Choroid plexus epithelial cell (primary cell): ENCODE measurements at regions not wholly inside any gene's neighbourhood (a gene's known extent, or its start where the extent isn't known, plus 50 kb on each side); places are given as distances from the start of the nearest gene placed in this dataset.

Experiments
- DNase-seq: peaks from one replicate; pipeline ENCODE4 v3.0.0-alpha.2; 2010; ENCODE audit warnings: low read depth
- H3K4me3 ChIP-seq: 2 replicates; pipeline ENCODE4 v1.5.1; 2011; ENCODE audit warnings: low read depth, mild to moderate bottlenecking, control low read depth, low read length, moderate library complexity
- CTCF ChIP-seq: conservative IDR thresholded peaks from 2 replicates; pipeline ENCODE4 v1.5.1; 2011; ENCODE audit warnings: low read depth, mild to moderate bottlenecking, control low read depth, inconsistent platforms, low read length, moderate library complexity

- no peak for DNase-seq
- no peak overlapping the region for H3K4me3 ChIP-seq
- no peak for TF ChIP-seq CTCF
Observed at GRCh38 chr1:147824001-147824400, 63.6 kb upstream of the GJA5 start.

- DNase-seq, result no peak
- no peak for TF ChIP-seq CTCF
- H3K4me3 ChIP-seq, result no peak overlapping the region
Observed at GRCh38 chr1:147824798-147825197, 64.4 kb upstream of the GJA5 start.

- DNase-seq, result no peak
- H3K4me3 ChIP-seq, result no peak overlapping the region
- TF ChIP-seq CTCF, result no peak
Observed at GRCh38 chr1:147825586-147825985, 65.2 kb upstream of the GJA5 start.

DNA sequence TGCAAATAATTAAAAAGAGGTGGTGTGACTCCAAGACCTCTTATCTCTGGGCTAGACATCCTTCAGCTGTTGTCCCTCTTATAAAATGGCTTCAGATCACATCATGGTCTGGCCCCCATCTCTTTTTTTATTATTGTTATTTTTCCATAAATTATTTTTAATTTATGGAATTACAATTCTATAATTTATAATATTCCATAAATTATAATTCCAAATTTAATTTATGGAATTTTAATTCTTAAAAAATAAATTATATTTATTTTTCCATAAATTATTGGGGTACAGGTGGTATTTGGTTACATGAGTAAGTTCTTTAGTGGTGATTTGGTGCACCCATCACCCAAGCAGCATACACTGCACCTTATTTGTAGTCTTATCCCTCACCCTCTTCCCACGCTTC lies 65.9 kb upstream of the GJA5 start:
- H3K4me3 ChIP-seq, result no peak overlapping the region
- DNase-seq, result no peak
- TF ChIP-seq CTCF, result no peak

GRCh38 chr1:147833231-147833860 lies 69.2 kb upstream of the GJA8 start:
- TF ChIP-seq CTCF, result no peak
- no peak for DNase-seq
- no peak overlapping the region for H3K4me3 ChIP-seq

DNA sequence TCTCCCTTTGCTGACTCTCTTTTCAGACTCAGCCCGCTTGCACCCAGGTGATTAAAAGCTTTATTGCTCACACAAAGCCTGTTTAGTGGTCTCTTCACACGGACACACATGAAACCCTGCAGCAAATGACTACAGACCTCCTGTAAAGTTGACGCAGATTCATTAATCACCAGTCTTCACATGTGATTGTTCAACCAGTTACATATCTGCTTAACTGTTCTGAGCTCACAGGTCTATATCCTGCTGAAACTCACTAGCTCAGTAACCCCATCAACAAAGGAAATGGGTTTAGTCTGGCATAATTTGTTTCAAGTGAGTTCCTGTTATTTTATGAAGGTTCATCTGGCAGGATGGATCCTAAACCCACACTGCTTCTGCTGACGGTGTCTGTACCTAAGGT lies 68.4 kb upstream of the GJA8 start:
- no peak for TF ChIP-seq CTCF
- H3K4me3 ChIP-seq, result no peak overlapping the region
- DNase-seq, result no peak

DNA sequence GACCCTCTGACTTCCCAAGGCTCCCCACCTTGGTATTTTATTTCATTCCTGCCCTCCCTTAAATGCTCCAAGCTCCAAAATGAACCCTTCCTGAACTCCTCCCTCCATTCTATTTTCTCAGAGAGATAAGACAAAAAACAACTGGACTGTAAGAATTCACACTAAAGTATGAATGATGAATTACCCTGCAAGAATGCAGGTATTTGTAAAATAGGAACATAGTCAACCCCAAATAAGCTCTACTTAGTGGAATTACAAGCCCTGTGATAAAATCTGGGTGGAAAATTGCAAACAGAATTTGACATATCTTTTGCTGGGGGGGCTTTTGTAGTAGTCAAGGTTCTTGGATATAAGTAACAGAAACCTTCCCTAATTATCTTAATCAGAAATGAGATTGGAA lies 67.8 kb upstream of the GJA8 start:
- no peak overlapping the region for H3K4me3 ChIP-seq
- DNase-seq, result no peak
- no peak for TF ChIP-seq CTCF
